GM12875 (cell line): ENCODE measurements at regions not wholly inside any gene's neighbourhood (a gene's known extent, or its start where the extent isn't known, plus 50 kb on each side); places are given as distances from the start of the nearest gene placed in this dataset.

Experiments used
- H3K4me3 ChIP-seq: one replicate; pipeline ENCODE4 v1.5.1; 2011; ENCODE audit warnings: low read depth, low read length, control low read depth
- TF ChIP-seq, protein P1 (sequence below): IDR thresholded peaks from 2 replicates; pipeline ENCODE4 v1.5.1; 2011; ENCODE audit warnings: low read depth, mild to moderate bottlenecking, control low read depth, inconsistent platforms, low read length, moderate library complexity, borderline replicate concordance; ENCODE audit not compliant: insufficient read depth

DNA sequence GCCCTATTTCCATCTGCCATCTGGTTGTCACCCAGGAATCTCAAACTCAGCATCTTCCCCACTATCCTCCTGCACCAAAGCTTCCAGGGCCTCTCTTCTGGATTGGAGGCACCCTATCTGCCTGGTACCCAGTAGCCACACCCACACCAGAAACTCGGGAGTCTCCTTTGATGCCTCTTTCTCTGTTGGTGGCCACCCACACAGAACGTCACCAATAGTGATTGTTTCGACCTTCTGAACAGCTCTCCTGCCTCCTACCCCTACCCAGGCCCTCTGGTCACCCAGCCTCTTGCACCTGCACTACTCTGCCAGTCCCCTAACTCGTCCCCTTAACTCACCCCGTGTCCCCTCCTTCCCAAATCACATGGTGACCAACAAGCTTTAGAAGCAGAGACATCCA lies 95.0 kb downstream of the IRF2BPL start:
- no peak overlapping the region for H3K4me3 ChIP-seq
- TF ChIP-seq, protein P1, sequence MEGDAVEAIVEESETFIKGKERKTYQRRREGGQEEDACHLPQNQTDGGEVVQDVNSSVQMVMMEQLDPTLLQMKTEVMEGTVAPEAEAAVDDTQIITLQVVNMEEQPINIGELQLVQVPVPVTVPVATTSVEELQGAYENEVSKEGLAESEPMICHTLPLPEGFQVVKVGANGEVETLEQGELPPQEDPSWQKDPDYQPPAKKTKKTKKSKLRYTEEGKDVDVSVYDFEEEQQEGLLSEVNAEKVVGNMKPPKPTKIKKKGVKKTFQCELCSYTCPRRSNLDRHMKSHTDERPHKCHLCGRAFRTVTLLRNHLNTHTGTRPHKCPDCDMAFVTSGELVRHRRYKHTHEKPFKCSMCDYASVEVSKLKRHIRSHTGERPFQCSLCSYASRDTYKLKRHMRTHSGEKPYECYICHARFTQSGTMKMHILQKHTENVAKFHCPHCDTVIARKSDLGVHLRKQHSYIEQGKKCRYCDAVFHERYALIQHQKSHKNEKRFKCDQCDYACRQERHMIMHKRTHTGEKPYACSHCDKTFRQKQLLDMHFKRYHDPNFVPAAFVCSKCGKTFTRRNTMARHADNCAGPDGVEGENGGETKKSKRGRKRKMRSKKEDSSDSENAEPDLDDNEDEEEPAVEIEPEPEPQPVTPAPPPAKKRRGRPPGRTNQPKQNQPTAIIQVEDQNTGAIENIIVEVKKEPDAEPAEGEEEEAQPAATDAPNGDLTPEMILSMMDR = no peak

DNA sequence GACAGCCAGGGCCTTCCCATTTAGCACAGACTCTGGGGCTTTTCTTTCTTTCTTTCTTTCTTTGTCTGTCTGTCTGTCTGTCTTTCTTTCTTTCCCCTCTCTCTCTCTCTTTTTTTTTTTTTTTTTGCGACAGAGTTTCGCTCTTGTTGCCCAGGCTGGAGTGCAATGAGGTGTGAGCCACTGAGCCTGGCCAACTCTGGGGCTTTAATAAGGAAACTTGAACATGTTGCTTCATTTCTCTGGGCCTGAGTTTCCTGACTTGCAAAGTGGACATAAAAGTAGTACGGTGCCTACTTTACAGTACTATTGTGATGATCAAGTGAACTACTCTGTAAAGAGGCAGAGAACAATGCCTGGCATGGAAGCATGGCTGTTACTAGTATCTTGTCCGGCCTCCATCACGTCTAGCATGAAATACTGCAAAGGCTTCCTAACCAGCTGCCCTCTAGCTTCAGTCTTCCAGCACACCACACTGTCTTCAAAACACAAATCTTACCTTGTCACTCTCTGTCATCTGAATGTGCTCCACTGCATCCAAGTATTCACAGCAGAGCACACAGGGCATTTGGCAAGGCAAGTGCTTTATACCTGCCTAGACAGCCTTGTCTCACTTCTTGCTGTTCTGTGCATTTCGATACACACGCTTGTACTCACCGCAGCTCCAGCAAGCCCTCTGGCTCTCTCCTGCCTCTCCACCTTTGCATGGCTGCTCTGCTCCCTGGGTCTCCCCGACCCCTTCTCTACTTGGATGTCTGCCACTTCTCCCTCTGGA lies 96.7 kb downstream of the IRF2BPL start:
- no peak overlapping the region for H3K4me3 ChIP-seq
- TF ChIP-seq, protein P1 = no peak

DNA sequence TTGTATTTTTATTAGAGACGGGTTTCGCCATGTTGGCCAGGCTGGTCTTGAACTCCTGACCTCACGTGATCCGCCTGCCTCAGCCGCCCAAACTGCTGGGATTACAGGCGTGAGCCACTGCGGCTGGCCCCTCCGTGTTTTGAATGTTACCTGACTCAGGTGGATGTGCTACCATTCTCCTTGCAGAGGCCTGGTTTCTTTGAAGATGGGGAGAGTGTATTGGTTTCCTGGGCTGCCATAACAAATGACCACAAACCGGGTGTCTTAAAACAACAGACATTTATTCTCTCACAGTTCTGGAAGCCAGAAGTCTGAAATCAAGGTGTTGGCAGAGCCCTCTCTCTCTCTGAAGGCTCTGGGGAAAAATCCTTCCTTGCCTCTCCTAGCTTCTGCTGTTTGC lies 98.0 kb downstream of the IRF2BPL start:
- TF ChIP-seq, protein P1 = no peak
- H3K4me3 ChIP-seq = no peak overlapping the region

DNA sequence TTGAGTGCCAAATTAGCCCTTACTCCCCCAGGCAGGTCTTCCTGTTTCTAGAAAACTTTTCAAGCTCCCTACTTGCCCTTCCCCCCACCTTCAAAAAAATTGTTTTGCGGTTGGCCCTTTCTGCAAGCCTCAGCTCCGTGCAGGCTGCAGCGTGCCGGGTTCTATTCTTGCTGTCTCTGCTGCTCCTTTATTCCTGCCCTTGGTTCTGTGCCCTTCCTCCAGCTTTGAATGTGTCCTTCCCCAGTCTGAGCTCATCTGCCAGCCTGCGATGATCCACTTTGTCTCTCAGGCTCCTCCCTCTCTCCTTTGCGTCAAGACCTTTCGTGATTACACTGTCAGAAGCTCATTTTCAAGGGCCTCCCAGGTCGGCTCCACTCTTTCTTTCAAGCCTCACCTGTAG lies 98.6 kb downstream of the IRF2BPL start:
- no peak overlapping the region for H3K4me3 ChIP-seq
- TF ChIP-seq, protein P1 = no peak

DNA sequence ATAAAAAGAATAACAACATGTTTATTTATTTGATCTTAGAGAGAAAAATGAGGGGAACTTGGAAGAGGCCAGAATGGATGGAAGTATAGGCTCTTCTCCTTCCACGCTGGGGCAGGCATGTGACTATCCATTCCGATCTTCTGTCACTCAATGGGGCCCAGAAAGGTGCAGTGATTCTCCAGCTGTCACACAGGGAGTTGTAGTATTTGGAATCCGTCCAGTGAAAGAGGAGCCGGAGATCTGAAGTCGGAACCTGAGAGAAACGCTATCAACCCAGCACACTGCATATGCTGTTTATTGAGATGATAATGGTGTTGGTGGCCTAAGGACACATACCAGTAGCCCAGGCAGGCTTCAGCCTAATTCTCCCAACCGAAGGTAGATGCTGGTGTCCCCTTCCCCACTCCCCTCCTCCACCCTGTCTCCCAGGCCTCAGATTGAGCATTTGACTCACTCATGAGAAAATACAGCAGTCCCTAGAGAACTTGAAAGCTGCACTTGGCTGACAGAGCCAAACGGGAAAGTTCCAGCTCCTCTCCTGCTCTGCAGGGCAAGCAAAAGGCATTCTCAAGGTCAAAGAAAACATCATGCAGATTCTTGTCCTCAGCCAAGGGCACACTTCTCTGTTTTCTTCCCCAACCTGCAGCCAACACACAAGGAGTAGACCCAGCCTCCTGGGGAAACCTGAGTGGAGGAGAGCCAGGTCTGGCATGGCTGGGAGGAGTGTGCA lies 100.4 kb downstream of the IRF2BPL start:
- no peak overlapping the region for H3K4me3 ChIP-seq
- TF ChIP-seq, protein P1 = no peak

DNA sequence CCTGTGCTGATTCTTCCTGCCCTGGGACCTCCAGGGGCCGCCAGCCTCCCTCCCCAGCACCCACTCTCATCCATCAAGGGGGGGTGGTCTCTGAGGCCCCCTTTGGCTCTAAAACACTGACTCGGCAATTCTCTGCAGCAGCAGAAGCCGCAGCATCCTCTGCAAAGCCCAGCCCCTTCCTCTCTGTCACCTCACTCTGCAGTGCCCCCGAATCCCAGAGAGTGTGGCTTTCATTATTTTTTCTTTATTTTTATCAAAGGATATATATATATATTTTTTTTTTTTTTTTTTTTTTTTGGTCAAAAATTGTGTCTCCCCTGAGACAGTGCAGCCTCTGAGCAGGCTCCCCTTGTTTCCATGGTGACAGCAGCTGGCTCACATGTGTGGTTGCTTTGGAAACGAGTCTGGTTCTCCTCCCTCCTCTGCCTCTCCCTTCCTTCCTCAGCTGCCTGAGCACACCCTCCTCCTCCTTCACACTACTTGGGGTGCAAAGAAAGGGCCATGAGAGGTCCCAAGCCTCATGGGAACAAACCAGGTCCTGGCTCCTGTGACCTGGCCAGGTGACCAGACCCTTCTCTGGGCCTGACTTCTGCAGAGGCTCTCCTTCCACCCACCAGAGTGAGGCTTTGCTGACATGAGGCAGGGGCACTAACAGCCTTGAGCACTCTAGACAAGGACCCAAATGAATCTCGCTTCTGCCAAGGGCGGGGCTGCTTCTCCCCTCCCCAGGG lies 100.5 kb downstream of the LRRC74A start:
- TF ChIP-seq, protein P1 = no peak
- H3K4me3 ChIP-seq = no peak overlapping the region
